ENCODE measurements at regions not wholly inside any gene's neighbourhood (a gene's known extent, or its start where the extent isn't known, plus 50 kb on each side); places are given as distances from the start of the nearest gene placed in this dataset.
A peak's percentile ranks its signal among the peaks of the same experiment; 100 is the strongest.

DNA sequence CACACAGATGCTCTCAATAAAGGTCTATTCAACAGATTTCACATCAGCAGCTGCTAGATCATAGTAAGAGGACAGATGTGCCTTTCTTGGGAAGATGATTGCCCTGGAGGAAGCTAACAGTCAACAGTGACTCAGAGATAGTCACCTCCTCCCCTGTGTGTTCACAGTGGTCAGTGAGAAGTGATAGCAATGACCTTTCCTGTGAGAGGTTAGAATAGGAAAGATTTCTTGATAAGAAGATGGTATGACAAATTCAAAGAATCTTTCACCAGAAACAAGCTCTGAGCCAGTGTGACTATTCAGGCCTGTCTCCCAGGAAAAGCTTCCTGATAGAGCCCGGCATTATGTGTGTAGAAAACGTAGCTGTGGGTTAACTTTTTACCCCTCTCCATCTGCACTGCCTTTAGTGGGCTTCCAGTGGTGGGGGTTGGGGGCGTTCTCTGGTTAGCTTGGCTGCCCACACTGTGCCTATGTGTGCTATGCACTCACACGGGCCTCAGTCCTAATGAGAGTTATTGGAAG lies 66.4 kb upstream of the ARHGAP5 start (continued):
- TF ChIP-seq, protein P1, sequence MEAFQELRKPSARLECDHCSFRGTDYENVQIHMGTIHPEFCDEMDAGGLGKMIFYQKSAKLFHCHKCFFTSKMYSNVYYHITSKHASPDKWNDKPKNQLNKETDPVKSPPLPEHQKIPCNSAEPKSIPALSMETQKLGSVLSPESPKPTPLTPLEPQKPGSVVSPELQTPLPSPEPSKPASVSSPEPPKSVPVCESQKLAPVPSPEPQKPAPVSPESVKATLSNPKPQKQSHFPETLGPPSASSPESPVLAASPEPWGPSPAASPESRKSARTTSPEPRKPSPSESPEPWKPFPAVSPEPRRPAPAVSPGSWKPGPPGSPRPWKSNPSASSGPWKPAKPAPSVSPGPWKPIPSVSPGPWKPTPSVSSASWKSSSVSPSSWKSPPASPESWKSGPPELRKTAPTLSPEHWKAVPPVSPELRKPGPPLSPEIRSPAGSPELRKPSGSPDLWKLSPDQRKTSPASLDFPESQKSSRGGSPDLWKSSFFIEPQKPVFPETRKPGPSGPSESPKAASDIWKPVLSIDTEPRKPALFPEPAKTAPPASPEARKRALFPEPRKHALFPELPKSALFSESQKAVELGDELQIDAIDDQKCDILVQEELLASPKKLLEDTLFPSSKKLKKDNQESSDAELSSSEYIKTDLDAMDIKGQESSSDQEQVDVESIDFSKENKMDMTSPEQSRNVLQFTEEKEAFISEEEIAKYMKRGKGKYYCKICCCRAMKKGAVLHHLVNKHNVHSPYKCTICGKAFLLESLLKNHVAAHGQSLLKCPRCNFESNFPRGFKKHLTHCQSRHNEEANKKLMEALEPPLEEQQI (IDR thresholded peaks at IDR 0.05), result no peak
- peak; percentile 26 to 62; a peak in 2 of 4 replicates for TF ChIP-seq TRIM24 (IDR thresholded peaks at IDR 0.05)
- peak; percentile 30; the same call in 1 of the 2 replicates for TF ChIP-seq SOX6 (IDR thresholded peaks at IDR 0.05)
- TF ChIP-seq NCOR1 (IDR thresholded peaks at IDR 0.05), result peak; percentile 54
- TF ChIP-seq, protein P2, sequence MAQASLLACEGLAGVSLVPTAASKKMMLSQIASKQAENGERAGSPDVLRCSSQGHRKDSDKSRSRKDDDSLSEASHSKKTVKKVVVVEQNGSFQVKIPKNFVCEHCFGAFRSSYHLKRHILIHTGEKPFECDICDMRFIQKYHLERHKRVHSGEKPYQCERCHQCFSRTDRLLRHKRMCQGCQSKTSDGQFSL (CRISPR knock-in tag; IDR thresholded peaks at IDR 0.05), result no peak
- TF ChIP-seq, protein P2 (tag; IDR thresholded peaks at IDR 0.05), result no peak
- no peak for TF ChIP-seq IRF2 (CRISPR knock-in tag; IDR thresholded peaks at IDR 0.05)
- no peak for TF ChIP-seq KDM2B (CRISPR knock-in tag; IDR thresholded peaks at IDR 0.05)
- peak; percentile 51; the same call in 1 of the 2 replicates for TF ChIP-seq KLF16 (IDR thresholded peaks at IDR 0.05)
- TF ChIP-seq CBFA2T2 (conservative IDR thresholded peaks at IDR 0.05), result peak; percentile 78
- TF ChIP-seq, protein P3, sequence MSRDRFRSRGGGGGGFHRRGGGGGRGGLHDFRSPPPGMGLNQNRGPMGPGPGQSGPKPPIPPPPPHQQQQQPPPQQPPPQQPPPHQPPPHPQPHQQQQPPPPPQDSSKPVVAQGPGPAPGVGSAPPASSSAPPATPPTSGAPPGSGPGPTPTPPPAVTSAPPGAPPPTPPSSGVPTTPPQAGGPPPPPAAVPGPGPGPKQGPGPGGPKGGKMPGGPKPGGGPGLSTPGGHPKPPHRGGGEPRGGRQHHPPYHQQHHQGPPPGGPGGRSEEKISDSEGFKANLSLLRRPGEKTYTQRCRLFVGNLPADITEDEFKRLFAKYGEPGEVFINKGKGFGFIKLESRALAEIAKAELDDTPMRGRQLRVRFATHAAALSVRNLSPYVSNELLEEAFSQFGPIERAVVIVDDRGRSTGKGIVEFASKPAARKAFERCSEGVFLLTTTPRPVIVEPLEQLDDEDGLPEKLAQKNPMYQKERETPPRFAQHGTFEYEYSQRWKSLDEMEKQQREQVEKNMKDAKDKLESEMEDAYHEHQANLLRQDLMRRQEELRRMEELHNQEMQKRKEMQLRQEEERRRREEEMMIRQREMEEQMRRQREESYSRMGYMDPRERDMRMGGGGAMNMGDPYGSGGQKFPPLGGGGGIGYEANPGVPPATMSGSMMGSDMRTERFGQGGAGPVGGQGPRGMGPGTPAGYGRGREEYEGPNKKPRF (IDR thresholded peaks at IDR 0.05; ENCODE audit: low read depth, low read length), result no peak
- TF ChIP-seq POLR2AphosphoS5 (IDR thresholded peaks at IDR 0.05; ENCODE audit: control insufficient read depth, insufficient read depth, low read depth, low read length), result no peak
- TF ChIP-seq FOXJ2 (tag; IDR thresholded peaks at IDR 0.05), result no peak
- TF ChIP-seq NR2C1 (IDR thresholded peaks at IDR 0.05), result no peak
- peak; percentile 38 for TF ChIP-seq NR2C1 (tag; IDR thresholded peaks at IDR 0.05)
- peak; percentile 91 for TF ChIP-seq JUN (IDR thresholded peaks at IDR 0.05; ENCODE audit: borderline replicate concordance, low read depth, low read length)
- TF ChIP-seq JUN (CRISPR knock-in tag; IDR thresholded peaks at IDR 0.05; ENCODE audit: borderline replicate concordance), result no peak
- no peak for TF ChIP-seq LARP7 (IDR thresholded peaks at IDR 0.05)
- TF ChIP-seq ZNF785 (CRISPR knock-in tag; IDR thresholded peaks at IDR 0.05), result no peak
- peak; percentile 42; the same call in 1 of the 2 replicates for TF ChIP-seq NFE2 (IDR thresholded peaks at IDR 0.05; ENCODE audit: low read depth)
- TF ChIP-seq, protein P4, sequence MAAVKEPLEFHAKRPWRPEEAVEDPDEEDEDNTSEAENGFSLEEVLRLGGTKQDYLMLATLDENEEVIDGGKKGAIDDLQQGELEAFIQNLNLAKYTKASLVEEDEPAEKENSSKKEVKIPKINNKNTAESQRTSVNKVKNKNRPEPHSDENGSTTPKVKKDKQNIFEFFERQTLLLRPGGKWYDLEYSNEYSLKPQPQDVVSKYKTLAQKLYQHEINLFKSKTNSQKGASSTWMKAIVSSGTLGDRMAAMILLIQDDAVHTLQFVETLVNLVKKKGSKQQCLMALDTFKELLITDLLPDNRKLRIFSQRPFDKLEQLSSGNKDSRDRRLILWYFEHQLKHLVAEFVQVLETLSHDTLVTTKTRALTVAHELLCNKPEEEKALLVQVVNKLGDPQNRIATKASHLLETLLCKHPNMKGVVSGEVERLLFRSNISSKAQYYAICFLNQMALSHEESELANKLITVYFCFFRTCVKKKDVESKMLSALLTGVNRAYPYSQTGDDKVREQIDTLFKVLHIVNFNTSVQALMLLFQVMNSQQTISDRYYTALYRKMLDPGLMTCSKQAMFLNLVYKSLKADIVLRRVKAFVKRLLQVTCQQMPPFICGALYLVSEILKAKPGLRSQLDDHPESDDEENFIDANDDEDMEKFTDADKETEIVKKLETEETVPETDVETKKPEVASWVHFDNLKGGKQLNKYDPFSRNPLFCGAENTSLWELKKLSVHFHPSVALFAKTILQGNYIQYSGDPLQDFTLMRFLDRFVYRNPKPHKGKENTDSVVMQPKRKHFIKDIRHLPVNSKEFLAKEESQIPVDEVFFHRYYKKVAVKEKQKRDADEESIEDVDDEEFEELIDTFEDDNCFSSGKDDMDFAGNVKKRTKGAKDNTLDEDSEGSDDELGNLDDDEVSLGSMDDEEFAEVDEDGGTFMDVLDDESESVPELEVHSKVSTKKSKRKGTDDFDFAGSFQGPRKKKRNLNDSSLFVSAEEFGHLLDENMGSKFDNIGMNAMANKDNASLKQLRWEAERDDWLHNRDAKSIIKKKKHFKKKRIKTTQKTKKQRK (IDR thresholded peaks at IDR 0.05; ENCODE audit: borderline replicate concordance, low read depth, low read length), result no peak
- TF ChIP-seq CBFA2T3 (IDR thresholded peaks at IDR 0.05), result peak; percentile 85
